MM.1S (cell line): ENCODE measurements at regions not wholly inside any gene's neighbourhood (a gene's known extent, or its start where the extent isn't known, plus 50 kb on each side); places are given as distances from the start of the nearest gene placed in this dataset.
"Not testable (repeated sequence)": the region's sequence is repeated elsewhere in the genome, so short reads cannot be mapped to it uniquely, and the experiment has no call there.

Experiments
- DNase-seq: peaks from one replicate; pipeline ENCODE4 v3.0.0-alpha.2; 2015
- H2AFZ ChIP-seq: fragments of 300-600 bp; sonication (generic); 2 replicates; pipeline ENCODE4 v1.6.0; 2016; ENCODE audit warnings: antibody characterized with exemption, low read length
- H3F3A ChIP-seq: fragments of 300-600 bp; sonication (generic); 2 replicates; pipeline ENCODE4 v1.6.1; 2016; ENCODE audit warnings: mild to moderate bottlenecking, antibody characterized with exemption, low read length, moderate library complexity, mixed read lengths; ENCODE audit not compliant: insufficient read depth
- H3K27ac ChIP-seq: fragments of 300-600 bp; sonication (generic); 2 replicates; pipeline ENCODE4 v1.5.1; 2016; ENCODE audit warnings: mild to moderate bottlenecking, low read length
- H3K27me3 ChIP-seq: fragments of 300-600 bp; sonication (generic); replicated peaks from 2 replicates; pipeline ENCODE4 v1.6.0; 2016; ENCODE audit warnings: low read length; ENCODE audit not compliant: insufficient read depth
- H3K36me3 ChIP-seq: fragments of 300-600 bp; sonication (generic); replicated peaks from 2 replicates; pipeline ENCODE4 v1.6.1; 2016; ENCODE audit warnings: mild to moderate bottlenecking, low read length, mixed read lengths; ENCODE audit not compliant: insufficient read depth
- H3K4me1 ChIP-seq: fragments of 300-600 bp; sonication (generic); 2 replicates; pipeline ENCODE4 v1.6.1; 2016; ENCODE audit warnings: low read length, mixed read lengths
- H3K4me2 ChIP-seq: fragments of 300-600 bp; sonication (generic); 2 replicates; pipeline ENCODE4 v1.6.0; 2016; ENCODE audit warnings: low read depth, low read length
- H3K4me3 ChIP-seq: fragments of 300-600 bp; sonication (generic); 2 replicates; pipeline ENCODE4 v1.5.1; 2016; ENCODE audit warnings: low read length, mixed read lengths
- H3K79me2 ChIP-seq: fragments of 300-600 bp; sonication (generic); 2 replicates; pipeline ENCODE4 v1.6.1; 2016; ENCODE audit warnings: mixed run types, low read length, mixed read lengths
- H3K9ac ChIP-seq: fragments of 300-600 bp; sonication (generic); 2 replicates; pipeline ENCODE4 v1.6.1; 2016; ENCODE audit warnings: low read length, mixed read lengths
- H3K9me2 ChIP-seq: fragments of 300-600 bp; sonication (generic); replicated peaks from 2 replicates; pipeline ENCODE4 v1.6.1; 2016; ENCODE audit warnings: mild to moderate bottlenecking, low read length, mixed read lengths; ENCODE audit not compliant: insufficient read depth
- H3K9me3 ChIP-seq: fragments of 300-600 bp; sonication (generic); replicated peaks from 2 replicates; pipeline ENCODE4 v1.6.1; 2016; ENCODE audit warnings: mild to moderate bottlenecking, low read length, mixed read lengths; ENCODE audit not compliant: insufficient read depth
- H4K20me1 ChIP-seq: fragments of 300-600 bp; sonication (generic); 2 replicates; pipeline ENCODE4 v1.6.1; 2016; ENCODE audit warnings: mild to moderate bottlenecking, low read length, moderate library complexity, mixed read lengths; ENCODE audit not compliant: insufficient read depth
- CTCF ChIP-seq: fragments of 300-600 bp; sonication (generic); IDR thresholded peaks from 2 replicates; pipeline ENCODE4 v1.5.1; 2016; ENCODE audit warnings: antibody characterized with exemption, low read length, mixed read lengths
- EZH2 ChIP-seq: fragments of 300-600 bp; sonication (generic); optimal IDR thresholded peaks from 2 replicates; pipeline ENCODE3; 2017; ENCODE audit warnings: low read depth, mild to moderate bottlenecking, antibody characterized with exemption, low read length, mixed read lengths
- EZH2phosphoT487 ChIP-seq: fragments of 300-600 bp; sonication (generic); IDR thresholded peaks from 2 replicates; pipeline ENCODE4 v1.6.1; 2018; ENCODE audit warnings: antibody characterized with exemption, low read length

- no peaks in the 10 kb centered on the region for H3K36me3 ChIP-seq
- no peak overlapping the region for H3K9ac ChIP-seq
- no peak overlapping the region for H2AFZ ChIP-seq
- no peak overlapping the region for H3K27ac ChIP-seq
- no peaks in the 10 kb centered on the region for H3K4me1 ChIP-seq
- H3K79me2 ChIP-seq, result no peaks in the 10 kb centered on the region
- H3K9me3 ChIP-seq, result no peaks in the 10 kb centered on the region
- no peaks in the 10 kb centered on the region for H3K27me3 ChIP-seq
- H3F3A ChIP-seq, result no peaks in the 10 kb centered on the region
- no peak overlapping the region for H3K4me2 ChIP-seq
- no peaks in the 10 kb centered on the region for H3K9me2 ChIP-seq
- TF ChIP-seq CTCF (no peak), EZH2 (no peak), EZH2phosphoT487 (no peak)
- DNase-seq, result no peak
- no peak overlapping the region for H3K4me3 ChIP-seq
- no peaks in the 10 kb centered on the region for H4K20me1 ChIP-seq
These were observed 343.0 kb upstream of the CDH5 start for GRCh38 chr16:66023481-66023880.

GRCh38 chr16:66020642-66021041 is 345.8 kb upstream of the CDH5 start:
- H2AFZ ChIP-seq, result no peak overlapping the region
- no peak overlapping the region for H3K4me3 ChIP-seq
- no peaks in the 10 kb centered on the region for H3K36me3 ChIP-seq
- no peaks in the 10 kb centered on the region for H3K4me1 ChIP-seq
- no peaks in the 10 kb centered on the region for H3K27me3 ChIP-seq
- H3K79me2 ChIP-seq, result no peaks in the 10 kb centered on the region
- no peak overlapping the region for H3K9ac ChIP-seq
- H3K9me3 ChIP-seq, result no peaks in the 10 kb centered on the region
- DNase-seq, result no peak
- no peak overlapping the region for H3K27ac ChIP-seq
- H4K20me1 ChIP-seq, result no peaks in the 10 kb centered on the region
- H3F3A ChIP-seq, result no peaks in the 10 kb centered on the region
- H3K9me2 ChIP-seq, result no peaks in the 10 kb centered on the region
- TF ChIP-seq CTCF (no peak), EZH2phosphoT487 (no peak), EZH2 (no peak)
- no peak overlapping the region for H3K4me2 ChIP-seq

- H3F3A ChIP-seq, result no peaks in the 10 kb centered on the region
- no peak for DNase-seq
- no peak overlapping the region for H3K4me3 ChIP-seq
- no peaks in the 10 kb centered on the region for H3K36me3 ChIP-seq
- H3K4me1 ChIP-seq, result no peaks in the 10 kb centered on the region
- H3K27ac ChIP-seq, result no peak overlapping the region
- no peak for TF ChIP-seq CTCF
- TF ChIP-seq EZH2phosphoT487, result no peak
- TF ChIP-seq EZH2, result no peak
- no peaks in the 10 kb centered on the region for H3K9me3 ChIP-seq
- no peak overlapping the region for H3K4me2 ChIP-seq
- no peaks in the 10 kb centered on the region for H4K20me1 ChIP-seq
- H2AFZ ChIP-seq, result no peak overlapping the region
- no peak overlapping the region for H3K9ac ChIP-seq
- H3K79me2 ChIP-seq, result no peaks in the 10 kb centered on the region
- H3K9me2 ChIP-seq, result no peaks in the 10 kb centered on the region
- H3K27me3 ChIP-seq, result no peaks in the 10 kb centered on the region
These were observed 346.4 kb upstream of the CDH5 start for GRCh38 chr16:66020046-66020445.

GRCh38 chr16:66019502-66019901 is 347.0 kb upstream of the CDH5 start:
- H4K20me1 ChIP-seq, DNase-seq, H3K9me2 ChIP-seq, H3K9me3 ChIP-seq, H3K27me3 ChIP-seq, H2AFZ ChIP-seq, H3K4me2 ChIP-seq, H3K36me3 ChIP-seq, H3K9ac ChIP-seq, H3K27ac ChIP-seq, H3F3A ChIP-seq, H3K4me3 ChIP-seq, H3K4me1 ChIP-seq, H3K79me2 ChIP-seq: not testable (repeated sequence)
